GM21526 (cell line): ENCODE measurements at regions not wholly inside any gene's neighbourhood (a gene's known extent, or its start where the extent isn't known, plus 50 kb on each side); places are given as distances from the start of the nearest gene placed in this dataset.
"Not testable (repeated sequence)": the region's sequence is repeated elsewhere in the genome, so short reads cannot be mapped to it uniquely, and the experiment has no call there.

Source experiments
- ATAC-seq: cut with Tn5 transposase; IDR thresholded peaks from one replicate; pipeline ENCODE4 v1.9.1; 2021; ENCODE audit warnings: moderate library complexity; ENCODE audit not compliant: unreplicated experiment, low FRiP score

- ATAC-seq: no peak
These were observed 233.2 kb upstream of the CXADR start for GRCh38 chr21:17279663-17280062.

- not testable (repeated sequence) for ATAC-seq
These were observed 219.8 kb upstream of the CXADR start for GRCh38 chr21:17293016-17293562.

GRCh38 chr21:17295997-17296396 is 216.8 kb upstream of the CXADR start:
- no peak for ATAC-seq

- not testable (repeated sequence) for ATAC-seq
These were observed 213.3 kb upstream of the CXADR start for GRCh38 chr21:17299576-17299975.

GRCh38 chr21:17327715-17328114 is 185.1 kb upstream of the CXADR start:
- ATAC-seq: not testable (repeated sequence)

GRCh38 chr21:17334484-17334883 is 178.4 kb upstream of the CXADR start:
- ATAC-seq: no peak

- ATAC-seq: no peak
These were observed 172.8 kb upstream of the CXADR start for GRCh38 chr21:17340081-17340480.

- no peak for ATAC-seq
These were observed 169.8 kb upstream of the CXADR start for GRCh38 chr21:17343055-17343454.

- ATAC-seq: no peak
These were observed 164.5 kb upstream of the CXADR start for GRCh38 chr21:17348357-17348756.

- ATAC-seq: no peak
These were observed 164.0 kb upstream of the CXADR start for GRCh38 chr21:17348849-17349248.

GRCh38 chr21:17351766-17352165 is 161.1 kb upstream of the CXADR start:
- no peak for ATAC-seq

- no peak for ATAC-seq
These were observed 159.7 kb upstream of the CXADR start for GRCh38 chr21:17352996-17353655.

- no peak for ATAC-seq
These were observed 153.1 kb upstream of the CXADR start for GRCh38 chr21:17359781-17360180.

- no peak for ATAC-seq
These were observed 144.0 kb upstream of the CXADR start for GRCh38 chr21:17368748-17369363.

- ATAC-seq: no peak
These were observed 142.6 kb upstream of the CXADR start for GRCh38 chr21:17370263-17370662.

- no peak for ATAC-seq
These were observed 141.9 kb upstream of the CXADR start for GRCh38 chr21:17370916-17371315.

GRCh38 chr21:17371450-17371849 is 141.4 kb upstream of the CXADR start:
- no peak for ATAC-seq

GRCh38 chr21:17372200-17372599 is 140.6 kb upstream of the CXADR start:
- no peak for ATAC-seq

GRCh38 chr21:17386498-17386897 is 126.3 kb upstream of the CXADR start:
- ATAC-seq: no peak

GRCh38 chr21:17387030-17387617 is 125.7 kb upstream of the CXADR start:
- peak; percentile 69 for ATAC-seq

GRCh38 chr21:17388226-17388625 is 124.6 kb upstream of the CXADR start:
- ATAC-seq: no peak

GRCh38 chr21:17389311-17389710 is 123.5 kb upstream of the CXADR start:
- no peak for ATAC-seq
